WTC11 (cell line): ENCODE measurements at regions not wholly inside any gene's neighbourhood (a gene's known extent, or its start where the extent isn't known, plus 50 kb on each side); places are given as distances from the start of the nearest gene placed in this dataset.

ENCODE experiments used
- CTCF ChIP-seq: fragments of 200-600 bp; IDR thresholded peaks from 2 replicates; pipeline ENCODE4 v1.8.0; 2022; ENCODE audit warnings: antibody characterized with exemption
- ZNF138 ChIP-seq: sonication (generic); formaldehyde crosslinking; conservative IDR thresholded peaks from 2 replicates; pipeline ENCODE4 v1.8.1; 2022; ENCODE audit warnings: mild to moderate bottlenecking, moderate library complexity, missing genetic modification reagents
- ZNF317 ChIP-seq: sonication (generic); formaldehyde crosslinking; IDR thresholded peaks from 2 replicates; pipeline ENCODE4 v1.8.1; 2023; ENCODE audit warnings: low read depth, mild to moderate bottlenecking, moderate library complexity, missing genetic modification reagents, borderline replicate concordance
- TF ChIP-seq, protein P1 (sequence below): sonication (generic); formaldehyde crosslinking; IDR thresholded peaks from 2 replicates; pipeline ENCODE4 v1.8.1; 2022; ENCODE audit warnings: mild to moderate bottlenecking, moderate library complexity, missing genetic modification reagents

GRCh38 chr3:117708601-117709000 lies 999.0 kb downstream of the TUSC7 start:
- TF ChIP-seq CTCF = no peak
- TF ChIP-seq ZNF138 (CRISPR knock-in tag) = no peak
- no peak for TF ChIP-seq ZNF317 (CRISPR knock-in tag)
- TF ChIP-seq, protein P1, sequence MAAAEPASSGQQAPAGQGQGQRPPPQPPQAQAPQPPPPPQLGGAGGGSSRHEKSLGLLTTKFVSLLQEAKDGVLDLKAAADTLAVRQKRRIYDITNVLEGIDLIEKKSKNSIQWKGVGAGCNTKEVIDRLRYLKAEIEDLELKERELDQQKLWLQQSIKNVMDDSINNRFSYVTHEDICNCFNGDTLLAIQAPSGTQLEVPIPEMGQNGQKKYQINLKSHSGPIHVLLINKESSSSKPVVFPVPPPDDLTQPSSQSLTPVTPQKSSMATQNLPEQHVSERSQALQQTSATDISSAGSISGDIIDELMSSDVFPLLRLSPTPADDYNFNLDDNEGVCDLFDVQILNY (CRISPR knock-in tag) = no peak
